DMS 273 (cell line): ENCODE measurements at regions not wholly inside any gene's neighbourhood (a gene's known extent, or its start where the extent isn't known, plus 50 kb on each side); places are given as distances from the start of the nearest gene placed in this dataset.
"Not testable (repeated sequence)": the region's sequence is repeated elsewhere in the genome, so short reads cannot be mapped to it uniquely, and the experiment has no call there.

Experiments
- DNase-seq: peaks from one replicate; lab custom pipeline; 2025; ENCODE audit not compliant: unreplicated experiment; lab: John Stamatoyannopoulos, UW

DNA sequence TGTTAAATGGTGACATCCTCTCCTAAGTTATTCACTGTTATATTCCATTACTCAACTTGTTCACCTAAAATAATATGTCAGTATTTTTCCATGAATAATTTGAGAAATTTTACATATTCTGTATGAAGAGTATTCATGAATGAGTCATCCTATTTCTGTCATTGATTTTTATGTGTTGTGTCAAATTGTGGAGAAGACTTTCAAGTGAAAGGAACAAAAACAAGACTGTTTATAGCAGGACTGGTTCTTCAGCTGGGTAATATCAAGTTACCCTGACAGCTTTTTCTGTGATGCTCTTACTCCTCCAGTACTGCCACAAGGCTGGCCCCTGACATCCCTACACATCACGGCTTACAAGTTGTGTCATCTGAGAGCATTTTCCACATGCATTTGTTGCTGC lies 847.7 kb downstream of the NCAM2 start:
- no peak for DNase-seq

GRCh38 chr21:21851205-21851604 lies 853.0 kb downstream of the NCAM2 start:
- no peak for DNase-seq

- no peak for DNase-seq
These were observed 853.4 kb downstream of the NCAM2 start for GRCh38 chr21:21851657-21852056.

GRCh38 chr21:21858502-21859334 lies 860.5 kb downstream of the NCAM2 start:
- DNase-seq = no peak

DNA sequence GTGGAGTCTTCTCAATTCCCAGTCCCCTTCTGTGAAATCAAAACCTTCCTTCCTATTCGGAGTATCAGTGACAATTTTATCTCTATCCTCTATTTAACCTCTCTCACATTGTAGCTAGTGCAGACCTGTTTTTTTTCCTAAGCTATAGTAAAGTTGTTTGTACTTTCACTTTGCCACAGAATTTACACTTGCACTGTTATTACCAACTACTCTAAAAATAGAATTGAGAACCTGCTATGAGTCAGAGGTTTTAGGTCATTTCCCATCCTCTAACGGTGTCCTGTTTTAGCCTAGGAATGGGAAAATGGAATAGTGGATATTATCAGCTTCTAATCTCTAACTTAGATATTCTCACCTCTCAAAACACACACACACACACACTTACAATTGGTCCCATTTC lies 862.7 kb downstream of the NCAM2 start:
- no peak for DNase-seq

GRCh38 chr21:21864321-21864840 lies 866.2 kb downstream of the NCAM2 start:
- no peak for DNase-seq

DNA sequence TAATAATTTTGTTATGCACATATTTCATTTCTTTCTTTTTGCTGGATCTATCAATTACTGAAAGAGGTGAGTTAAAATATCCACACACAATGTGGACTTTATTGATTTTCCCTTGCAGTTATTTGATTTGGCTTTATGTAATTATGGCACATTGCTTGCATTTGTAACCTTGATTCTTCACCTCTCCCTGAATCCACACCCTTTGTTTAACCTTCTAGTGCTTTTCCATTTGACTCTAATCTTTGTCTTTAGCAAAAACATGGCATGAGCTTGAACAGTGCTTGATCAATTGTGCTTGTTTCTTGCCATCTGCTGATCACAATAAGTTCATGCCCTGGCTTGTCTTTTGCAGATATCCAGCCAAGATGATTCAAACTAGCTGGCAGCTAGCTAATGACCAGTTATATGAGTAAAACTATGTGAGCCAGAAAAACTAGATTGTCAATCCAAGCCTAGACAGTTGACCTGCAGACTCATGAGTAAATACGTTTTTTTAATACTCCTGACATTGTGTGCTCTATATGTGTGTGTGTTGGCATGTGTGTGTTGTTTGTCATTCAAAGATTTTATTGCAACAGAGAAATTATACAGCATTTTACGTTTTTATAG lies 899.2 kb downstream of the NCAM2 start:
- no peak for DNase-seq

GRCh38 chr21:21898801-21899200 lies 900.6 kb downstream of the NCAM2 start:
- no peak for DNase-seq

DNA sequence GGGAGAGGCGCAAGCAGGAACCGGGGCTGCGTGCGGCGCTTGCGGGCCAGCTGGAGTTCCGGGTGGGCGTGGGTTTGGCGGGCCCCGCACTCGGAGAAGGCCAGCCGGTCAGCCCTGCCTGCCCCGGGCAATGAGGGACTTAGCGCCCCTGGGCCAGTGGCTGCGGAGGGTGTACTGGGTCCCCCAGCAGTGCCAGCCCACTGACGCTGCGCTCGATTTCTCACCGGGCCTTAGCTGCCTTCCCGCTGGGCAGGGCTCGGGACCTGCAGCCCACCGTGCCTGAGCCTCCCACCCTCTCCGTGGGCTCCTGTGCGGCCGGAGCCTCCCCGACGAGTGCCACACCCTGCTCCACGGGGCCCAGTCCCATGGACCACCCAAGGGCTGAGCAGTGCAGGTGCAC lies 904.2 kb downstream of the NCAM2 start:
- DNase-seq = not testable (repeated sequence)

- no peak for DNase-seq
These were observed 909.1 kb downstream of the NCAM2 start for GRCh38 chr21:21907271-21907670.

DNA sequence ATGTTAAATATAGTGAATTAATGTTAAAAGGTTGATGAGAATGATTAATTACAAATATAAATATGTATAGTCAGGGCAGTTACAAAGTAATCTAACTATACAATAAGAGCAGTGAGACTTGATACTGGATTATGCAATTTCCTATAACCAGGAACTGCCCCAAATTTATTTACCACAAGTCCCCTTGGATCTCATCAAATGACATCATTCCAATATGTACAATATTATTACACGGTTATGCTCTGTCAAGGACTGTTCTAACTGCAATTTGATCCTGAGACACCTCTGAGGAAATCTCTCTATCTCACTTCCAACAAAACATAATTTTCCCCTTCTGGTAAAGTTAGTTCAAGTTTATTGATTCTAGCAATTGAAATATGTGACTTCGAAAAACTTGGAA lies 917.6 kb downstream of the NCAM2 start:
- no peak for DNase-seq

- peak; percentile 40 for DNase-seq
These were observed 923.4 kb downstream of the NCAM2 start for GRCh38 chr21:21921410-21922232.

DNA sequence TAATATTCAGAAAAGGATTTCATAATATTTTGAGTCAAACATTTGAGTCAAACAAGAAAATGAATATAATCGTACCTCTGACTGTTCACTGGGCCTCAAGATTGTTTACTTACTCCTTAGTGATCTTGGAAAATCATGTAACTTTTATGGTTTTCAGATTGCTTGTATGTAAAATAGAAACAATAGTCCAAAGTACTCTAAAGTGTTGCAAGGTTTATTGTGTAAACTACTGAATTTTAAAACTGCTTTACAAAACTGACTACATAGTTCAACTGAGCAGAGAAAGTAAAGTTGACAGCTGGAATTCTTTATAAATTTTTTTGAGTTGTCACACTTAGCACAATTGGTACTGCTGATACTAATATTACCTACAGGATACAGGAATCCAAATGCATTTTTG lies 931.0 kb downstream of the NCAM2 start:
- DNase-seq = no peak

DNA sequence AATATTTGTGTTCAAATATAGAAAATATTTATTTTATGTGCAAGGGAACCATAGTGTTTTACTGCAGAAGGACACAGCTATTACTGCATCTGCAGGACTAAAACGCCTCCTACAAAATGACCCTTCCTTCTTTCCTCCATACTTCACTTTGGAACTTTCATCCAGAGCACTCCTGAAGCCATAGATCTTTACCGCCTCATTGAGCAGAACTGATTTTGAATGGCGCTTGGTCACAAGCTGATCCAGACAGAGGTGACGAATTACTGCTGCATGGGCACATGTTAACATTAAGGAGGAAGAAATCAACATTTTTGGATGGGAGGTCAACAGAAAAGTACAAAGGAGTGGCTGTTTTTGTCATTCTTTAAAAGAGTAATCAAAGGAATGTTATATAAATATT lies 931.6 kb downstream of the NCAM2 start:
- DNase-seq = no peak

- no peak for DNase-seq
These were observed 954.4 kb downstream of the NCAM2 start for GRCh38 chr21:21952566-21952965.

DNA sequence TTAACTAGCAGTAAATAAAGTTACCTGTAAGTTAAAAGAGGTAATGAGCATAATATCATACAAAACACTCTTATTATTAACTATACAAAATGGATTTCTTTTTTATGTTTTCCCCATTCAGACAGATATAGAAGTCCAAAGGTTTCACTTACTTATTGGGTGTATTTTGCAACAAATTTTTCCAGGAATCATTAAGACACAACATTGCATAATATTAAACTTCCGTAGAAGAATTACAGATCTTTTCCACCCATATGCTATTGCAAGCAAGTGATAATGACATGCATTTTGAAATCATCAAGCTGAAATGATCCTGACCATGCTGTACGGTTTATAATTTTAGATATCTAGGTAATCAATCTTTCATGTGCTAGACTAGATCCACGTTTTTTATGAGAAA lies 957.0 kb downstream of the NCAM2 start:
- no peak for DNase-seq

DNA sequence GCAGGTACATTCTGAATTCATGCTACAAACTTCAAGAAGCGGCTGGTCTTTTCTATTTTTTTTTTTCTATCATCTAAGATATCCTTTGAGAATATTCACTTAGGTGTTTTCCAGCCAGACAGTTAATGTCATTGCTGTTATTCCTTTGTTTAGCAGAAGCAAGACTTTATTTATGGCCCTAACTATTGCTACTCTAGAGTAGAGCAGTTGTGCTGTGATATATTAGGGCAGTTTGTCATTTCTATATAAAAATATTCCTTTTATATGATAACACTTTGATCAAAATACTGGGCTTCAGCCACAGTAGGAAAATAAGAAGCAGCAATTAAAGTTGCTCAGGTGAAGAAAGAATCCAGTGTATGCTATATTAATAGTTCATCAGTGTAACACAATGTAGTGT lies 959.3 kb downstream of the NCAM2 start:
- no peak for DNase-seq

DNA sequence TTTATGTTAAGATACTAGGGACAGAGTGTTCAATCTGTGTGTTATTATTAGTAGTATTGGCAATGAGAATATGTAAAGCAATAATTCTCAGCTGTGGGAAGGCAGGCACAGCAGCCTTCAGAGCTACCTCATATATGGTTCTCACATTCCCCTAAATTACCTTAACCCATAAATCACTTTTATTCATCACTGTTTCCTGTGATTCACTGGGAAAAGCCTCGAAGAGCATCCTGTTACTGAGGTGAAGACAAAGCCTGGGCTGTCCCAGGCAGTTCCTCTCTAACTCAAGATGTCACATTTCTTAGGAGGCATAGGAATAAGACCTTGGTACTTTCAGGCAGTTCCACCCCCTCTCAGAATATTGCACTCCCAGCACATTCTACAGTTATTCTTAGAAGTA lies 965.7 kb downstream of the NCAM2 start:
- no peak for DNase-seq

- DNase-seq = no peak
These were observed 970.6 kb downstream of the NCAM2 start for GRCh38 chr21:21968810-21969209.

DNA sequence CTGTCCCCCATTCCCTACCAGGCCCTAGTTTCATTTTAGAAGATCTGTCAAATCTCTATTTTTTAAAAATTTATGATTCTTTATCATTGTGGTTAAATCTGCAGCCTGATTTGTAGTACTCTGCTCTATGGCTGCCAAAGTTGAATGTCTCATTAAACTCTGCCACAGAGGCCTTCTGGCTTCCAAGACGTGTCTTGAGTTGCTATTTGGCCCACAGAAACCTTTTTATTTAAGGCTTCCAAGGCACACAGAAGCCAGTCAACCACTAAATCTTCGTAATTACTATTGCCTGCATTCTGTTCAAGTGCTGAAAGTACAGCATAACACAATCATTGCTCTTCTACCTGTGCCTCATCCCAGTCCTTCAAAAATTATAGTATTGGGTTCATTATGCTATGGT lies 971.0 kb downstream of the NCAM2 start:
- no peak for DNase-seq

- no peak for DNase-seq
These were observed 973.2 kb downstream of the NCAM2 start for GRCh38 chr21:21971384-21971783.

DNA sequence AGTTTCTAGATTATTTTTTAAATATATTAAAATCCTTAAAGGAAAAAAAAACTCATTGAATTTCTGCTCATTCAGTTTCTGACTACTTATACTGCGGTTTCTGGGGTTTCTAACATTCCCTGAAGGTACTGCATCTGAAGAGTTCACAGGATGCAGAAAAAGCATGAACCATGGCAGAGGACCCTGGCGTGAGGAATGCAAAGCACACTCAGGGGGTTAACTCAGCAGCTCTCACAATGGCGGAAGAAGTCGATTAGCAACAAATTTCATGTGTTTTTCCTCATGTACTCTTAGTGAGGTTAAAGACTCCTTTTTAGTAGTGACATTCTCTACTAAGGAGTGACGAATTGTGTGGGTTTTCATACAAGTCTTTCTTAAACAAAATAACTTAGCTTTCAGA lies 975.6 kb downstream of the NCAM2 start:
- no peak for DNase-seq
